Neural crest cell (in vitro differentiated cells): ENCODE measurements at regions not wholly inside any gene's neighbourhood (a gene's known extent, or its start where the extent isn't known, plus 50 kb on each side); places are given as distances from the start of the nearest gene placed in this dataset.
"Not testable (repeated sequence)": the region's sequence is repeated elsewhere in the genome, so short reads cannot be mapped to it uniquely, and the experiment has no call there.

ENCODE experiments used
- DNase-seq: peaks from one replicate; pipeline ENCODE4 v3.0.0; 2021; ENCODE audit warnings: low read depth, mixed read lengths, low spot score
- H3K27ac Mint-ChIP-seq: one replicate; pipeline ENCODE4 v1.8.0; 2021; ENCODE audit warnings: mild to moderate bottlenecking, mixed read lengths; ENCODE audit not compliant: unreplicated experiment
- H3K27me3 Mint-ChIP-seq: 2 replicates; pipeline ENCODE4 v1.8.0; 2021; ENCODE audit warnings: low read depth, mild to moderate bottlenecking, mixed read lengths
- H3K36me3 Mint-ChIP-seq: 2 replicates; pipeline ENCODE4 v1.8.0; 2021; ENCODE audit warnings: low read depth, mild to moderate bottlenecking, mixed read lengths
- H3K4me1 Mint-ChIP-seq: 2 replicates; pipeline ENCODE4 v1.8.0; 2021; ENCODE audit warnings: mixed read lengths
- H3K4me3 Mint-ChIP-seq: one replicate; pipeline ENCODE4 v1.8.0; 2021; ENCODE audit warnings: mild to moderate bottlenecking, mixed read lengths
- H3K9me3 Mint-ChIP-seq: 2 replicates; pipeline ENCODE4 v1.8.0; 2021; ENCODE audit warnings: mixed read lengths
- TF ChIP-seq, protein P1 (sequence below): fragments of 200-600 bp; sonication (generic); conservative IDR thresholded peaks from 2 replicates; pipeline ENCODE4 v1.5.0; 2021; ENCODE audit warnings: antibody characterized with exemption, mild to moderate bottlenecking

DNA sequence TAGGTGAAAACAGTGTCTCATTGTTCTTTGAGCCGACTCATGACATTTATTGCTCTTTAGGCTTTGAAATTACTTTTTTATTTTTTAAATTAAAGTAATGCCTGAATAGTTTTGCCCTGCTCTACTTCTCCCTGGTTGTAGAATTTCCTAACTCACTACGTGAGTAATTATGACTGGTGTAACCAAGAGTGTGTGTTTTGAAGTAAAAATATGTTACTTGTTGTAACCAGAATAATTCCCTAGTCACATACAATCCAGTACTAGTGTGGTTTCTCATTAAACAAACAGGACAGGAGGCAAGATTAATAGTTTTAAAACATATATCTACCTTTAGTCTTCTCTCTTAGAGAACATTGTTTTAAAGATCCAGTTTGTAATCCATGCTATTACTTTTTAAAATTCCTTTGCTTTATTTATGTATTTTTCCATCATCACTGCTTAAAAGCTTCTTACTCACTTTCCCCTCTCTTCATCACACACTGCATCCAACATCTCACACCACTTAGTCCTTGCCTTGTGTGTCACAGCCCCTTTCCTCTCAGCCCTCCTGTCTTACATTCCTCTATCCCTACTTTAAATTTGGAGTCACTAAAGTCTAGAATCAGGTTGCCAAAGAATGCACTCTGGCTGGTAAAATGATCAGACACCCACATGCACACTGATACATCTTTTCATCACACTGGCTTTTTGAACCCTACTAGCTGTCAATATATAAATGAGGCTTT lies 219.7 kb downstream of the WNT5A start:
- Mint-ChIP-seq H3K27ac (no peak overlapping the region), H3K4me3 (no peak overlapping the region), H3K27me3 (no peaks in the 10 kb centered on the region), H3K4me1 (peaks cover 9% of the 10 kb centered on the region), H3K36me3 (no peaks in the 10 kb centered on the region), H3K9me3 (no peaks in the 10 kb centered on the region)
- TF ChIP-seq, protein P1, sequence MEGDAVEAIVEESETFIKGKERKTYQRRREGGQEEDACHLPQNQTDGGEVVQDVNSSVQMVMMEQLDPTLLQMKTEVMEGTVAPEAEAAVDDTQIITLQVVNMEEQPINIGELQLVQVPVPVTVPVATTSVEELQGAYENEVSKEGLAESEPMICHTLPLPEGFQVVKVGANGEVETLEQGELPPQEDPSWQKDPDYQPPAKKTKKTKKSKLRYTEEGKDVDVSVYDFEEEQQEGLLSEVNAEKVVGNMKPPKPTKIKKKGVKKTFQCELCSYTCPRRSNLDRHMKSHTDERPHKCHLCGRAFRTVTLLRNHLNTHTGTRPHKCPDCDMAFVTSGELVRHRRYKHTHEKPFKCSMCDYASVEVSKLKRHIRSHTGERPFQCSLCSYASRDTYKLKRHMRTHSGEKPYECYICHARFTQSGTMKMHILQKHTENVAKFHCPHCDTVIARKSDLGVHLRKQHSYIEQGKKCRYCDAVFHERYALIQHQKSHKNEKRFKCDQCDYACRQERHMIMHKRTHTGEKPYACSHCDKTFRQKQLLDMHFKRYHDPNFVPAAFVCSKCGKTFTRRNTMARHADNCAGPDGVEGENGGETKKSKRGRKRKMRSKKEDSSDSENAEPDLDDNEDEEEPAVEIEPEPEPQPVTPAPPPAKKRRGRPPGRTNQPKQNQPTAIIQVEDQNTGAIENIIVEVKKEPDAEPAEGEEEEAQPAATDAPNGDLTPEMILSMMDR, result no peak
- DNase-seq, result no peak

DNA sequence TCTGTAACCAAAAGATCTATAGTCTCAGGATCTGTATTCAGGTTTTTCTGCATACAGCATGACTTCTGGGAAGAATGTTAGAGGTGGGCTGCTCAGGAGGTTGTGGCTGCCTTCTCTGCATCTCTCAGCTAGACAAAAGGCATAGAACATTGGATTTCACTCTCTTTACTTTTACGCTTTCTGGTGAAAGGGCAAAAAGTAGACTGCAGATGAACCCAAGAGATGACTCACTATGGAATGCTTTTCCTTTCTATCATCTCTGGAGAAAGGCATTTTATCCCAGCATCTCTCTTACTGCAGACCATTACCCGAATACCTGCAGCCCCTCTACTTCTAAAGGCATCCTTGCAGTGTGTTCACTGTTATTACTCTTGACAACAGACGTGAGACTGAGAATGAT lies 222.2 kb downstream of the WNT5A start:
- Mint-ChIP-seq H3K27me3 (no peaks in the 10 kb centered on the region), H3K9me3 (peaks cover 6% of the 10 kb centered on the region), H3K36me3 (peaks cover 5% of the 10 kb centered on the region), H3K4me3 (no peak overlapping the region), H3K27ac (no peak overlapping the region), H3K4me1 (no peaks in the 10 kb centered on the region)
- DNase-seq, result no peak
- TF ChIP-seq, protein P1, result no peak

DNA sequence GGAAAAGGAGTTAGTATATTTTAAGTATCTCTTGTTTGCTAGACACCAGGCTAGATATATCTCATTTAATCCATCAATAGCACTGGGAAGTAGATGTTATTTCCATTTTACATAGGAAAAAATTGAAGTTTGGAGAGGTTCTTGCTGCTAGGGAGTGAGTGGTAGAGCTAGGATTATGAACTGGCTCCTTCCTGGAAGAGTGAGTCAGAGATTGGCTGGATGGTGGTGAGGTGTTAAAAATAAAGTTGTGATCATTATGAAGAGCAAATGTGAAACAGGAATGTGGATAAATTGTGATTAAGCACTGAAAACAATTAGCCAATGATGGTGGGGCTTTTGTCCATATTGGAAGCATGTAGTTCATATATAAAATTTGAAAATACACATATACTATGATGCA lies 234.2 kb downstream of the WNT5A start:
- no peak overlapping the region for H3K27ac Mint-ChIP-seq
- H3K27me3 Mint-ChIP-seq, result no peaks in the 10 kb centered on the region
- H3K4me1 Mint-ChIP-seq, result peaks cover 3% of the 10 kb centered on the region
- peaks cover 5% of the 10 kb centered on the region for H3K36me3 Mint-ChIP-seq
- TF ChIP-seq, protein P1, result no peak
- DNase-seq, result no peak
- no peak overlapping the region for H3K4me3 Mint-ChIP-seq
- peaks cover 14% of the 10 kb centered on the region for H3K9me3 Mint-ChIP-seq

DNA sequence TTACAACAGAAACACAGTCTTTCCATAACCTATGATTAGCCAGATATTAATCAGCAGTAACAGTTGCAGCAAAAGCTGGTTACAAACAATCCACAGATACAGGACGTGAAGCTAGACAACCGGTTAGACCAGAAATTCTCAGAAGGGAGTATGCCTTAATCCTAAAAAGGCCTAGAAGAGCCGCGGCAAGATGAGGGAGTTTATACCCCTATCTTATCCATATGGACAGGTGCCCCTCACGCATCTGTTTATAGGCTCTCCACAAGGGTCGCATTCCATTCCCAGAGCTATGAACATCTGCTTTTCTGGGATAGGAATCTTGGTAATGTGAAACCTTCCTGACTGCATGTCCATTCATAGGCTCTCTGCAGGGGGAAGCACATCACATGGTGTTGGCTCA lies 237.9 kb downstream of the WNT5A start:
- not testable (repeated sequence) for H3K4me1 Mint-ChIP-seq, H3K4me3 Mint-ChIP-seq, DNase-seq, H3K27me3 Mint-ChIP-seq, H3K27ac Mint-ChIP-seq, H3K36me3 Mint-ChIP-seq
- peaks cover 16% of the 10 kb centered on the region for H3K9me3 Mint-ChIP-seq

DNA sequence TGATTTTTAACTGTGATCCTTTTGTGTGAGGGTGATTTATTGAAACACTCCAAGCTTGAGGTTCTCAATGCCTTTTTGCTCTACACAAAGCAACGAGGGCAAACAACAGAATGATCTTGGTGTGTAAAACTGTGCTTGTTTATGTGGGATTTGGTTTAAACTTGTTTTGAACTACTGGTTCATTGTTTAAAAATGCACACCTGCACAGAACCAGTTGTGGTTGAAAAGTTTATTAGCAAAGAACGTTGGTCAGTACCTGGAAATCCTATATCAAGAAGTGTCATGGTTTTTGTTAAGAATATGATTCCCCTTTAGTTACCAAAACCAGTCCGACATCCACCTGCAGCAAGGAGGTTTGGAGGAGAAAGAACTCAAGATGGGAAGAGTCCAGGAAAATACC lies 239.4 kb downstream of the WNT5A start:
- Mint-ChIP-seq H3K27me3 (no peaks in the 10 kb centered on the region), H3K36me3 (peaks cover 5% of the 10 kb centered on the region), H3K4me1 (peaks cover 10% of the 10 kb centered on the region), H3K9me3 (peaks cover 14% of the 10 kb centered on the region), H3K4me3 (no peak overlapping the region), H3K27ac (no peak overlapping the region)
- TF ChIP-seq, protein P1, result no peak
- no peak for DNase-seq

DNA sequence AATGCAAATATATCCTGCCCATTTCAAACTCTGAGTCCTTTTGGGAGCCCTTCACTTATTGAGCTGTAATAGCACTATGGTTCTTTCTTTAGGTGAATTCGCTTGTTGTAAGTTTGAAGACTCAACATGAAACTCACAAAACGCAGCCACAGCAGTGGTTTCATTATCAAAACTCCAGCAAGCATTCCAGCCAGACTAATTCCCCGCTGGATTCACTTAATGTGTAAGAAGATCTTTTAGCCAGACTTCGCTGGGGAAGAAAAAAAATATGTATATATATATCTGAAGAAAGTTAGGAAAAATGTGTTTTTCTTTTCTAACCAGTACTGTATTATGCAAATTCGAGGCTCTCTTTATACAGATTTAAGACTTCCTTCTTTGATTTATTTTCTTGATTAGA lies 241.1 kb downstream of the WNT5A start:
- no peak for DNase-seq
- Mint-ChIP-seq H3K9me3 (peaks cover 12% of the 10 kb centered on the region), H3K27ac (no peak overlapping the region), H3K27me3 (no peaks in the 10 kb centered on the region), H3K4me1 (peaks cover 10% of the 10 kb centered on the region), H3K36me3 (peaks cover 5% of the 10 kb centered on the region), H3K4me3 (no peak overlapping the region)
- TF ChIP-seq, protein P1, result no peak
